Gastroesophageal sphincter (tissue), 4 donors: ENCODE measurements at regions not wholly inside any gene's neighbourhood (a gene's known extent, or its start where the extent isn't known, plus 50 kb on each side); places are given as distances from the start of the nearest gene placed in this dataset.

ENCODE experiments used
- ATAC-seq: fragments of 150-250 bp; one replicate; pipeline ENCODE4 v1.9.1; 2016; ENCODE audit warnings: mild to moderate bottlenecking, moderate library complexity
- H3K27ac ChIP-seq, 4 donors: fragments of 200-600 bp; sonication (generic) in 3 of 4; 1 replicate in 3 of 4; 2 replicates in 1 of 4; pipeline ENCODE4 v1.5.1; 2016 to 2019
- H3K27me3 ChIP-seq: fragments of 200-600 bp; sonication (generic); one replicate; pipeline ENCODE4 v1.5.1; 2019
- H3K36me3 ChIP-seq, 2 donors: fragments of 200-600 bp; sonication (generic); one replicate each; pipeline ENCODE4 v1.5.1; 2019; ENCODE audit warnings: control low read depth in 1 of 2
- H3K4me1 ChIP-seq, 3 donors: fragments of 200-600 bp; sonication (generic); 1 replicate in 2 of 3; 2 replicates in 1 of 3; pipeline ENCODE4 v1.5.1; 2016 to 2019; ENCODE audit warnings: control low read depth in 2 of 3
- H3K4me3 ChIP-seq, 2 donors: fragments of 200-600 bp; sonication (generic); one replicate each; pipeline ENCODE4 v1.5.1; 2019; ENCODE audit warnings: mild to moderate bottlenecking in 1 of 2, moderate library complexity in 1 of 2
- H3K9me3 ChIP-seq, 3 donors: fragments of 200-600 bp; sonication (generic); one replicate each; pipeline ENCODE4 v1.5.1; 2017 to 2019; ENCODE audit warnings: control low read depth in 2 of 3
- EP300 ChIP-seq: sonication (generic); formaldehyde crosslinking; IDR thresholded peaks from one replicate; pipeline ENCODE4 v1.6.1; 2017; ENCODE audit warnings: antibody characterized with exemption, mild to moderate bottlenecking
- POLR2A ChIP-seq, 2 donors: fragments of 450-650 bp; IDR thresholded peaks; one replicate each; pipeline ENCODE4 v1.6.1; 2017; ENCODE audit warnings: antibody characterized with exemption in 2 of 2, mild to moderate bottlenecking in 2 of 2, moderate library complexity in 1 of 2
- POLR2AphosphoS5 ChIP-seq: sonication (generic); formaldehyde crosslinking; IDR thresholded peaks from one replicate; pipeline ENCODE4 v1.6.1; 2017; ENCODE audit warnings: antibody characterized with exemption
- WGBS, 2 donors: methylation state at CpG; one replicate each; pipeline ENCODE4 v1.1.5; 2018; ENCODE audit warnings: low coverage in 1 of 2; 5-methylcytosine and 5-hydroxymethylcytosine counted together
- TF ChIP-seq, protein P1 (sequence below), 4 experiments: fragments of 200-600 bp in 2 of 4; fragments of 450-650 bp in 2 of 4; sonication (generic) in 1 of 4; IDR thresholded peaks; one replicate each; pipeline ENCODE4 v1.5.1; 2017 to 2019; ENCODE audit warnings: antibody characterized with exemption in 4 of 4, mild to moderate bottlenecking in 2 of 4, moderate library complexity in 2 of 4

DNA sequence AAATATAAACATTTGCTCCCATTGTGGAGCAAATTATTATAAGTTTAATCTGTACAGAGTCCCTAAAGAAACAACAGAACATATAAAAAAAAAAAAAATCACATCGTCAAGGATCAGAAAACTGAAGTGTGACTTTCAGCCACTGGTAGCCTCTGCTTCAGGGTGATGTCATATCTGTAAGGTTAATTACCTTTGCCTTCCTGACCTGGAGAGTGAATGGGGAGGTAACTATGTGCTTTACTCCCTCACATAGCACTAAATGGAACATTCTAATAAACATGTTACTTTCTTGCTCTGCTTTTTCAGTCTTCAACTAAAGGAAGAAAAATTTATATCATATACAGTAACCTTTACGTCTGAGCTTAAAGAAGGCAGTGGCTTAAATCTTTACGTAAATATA, 70.3 kb upstream of the TRPM3 start:
- no peak for TF ChIP-seq EP300
- TF ChIP-seq, protein P1, sequence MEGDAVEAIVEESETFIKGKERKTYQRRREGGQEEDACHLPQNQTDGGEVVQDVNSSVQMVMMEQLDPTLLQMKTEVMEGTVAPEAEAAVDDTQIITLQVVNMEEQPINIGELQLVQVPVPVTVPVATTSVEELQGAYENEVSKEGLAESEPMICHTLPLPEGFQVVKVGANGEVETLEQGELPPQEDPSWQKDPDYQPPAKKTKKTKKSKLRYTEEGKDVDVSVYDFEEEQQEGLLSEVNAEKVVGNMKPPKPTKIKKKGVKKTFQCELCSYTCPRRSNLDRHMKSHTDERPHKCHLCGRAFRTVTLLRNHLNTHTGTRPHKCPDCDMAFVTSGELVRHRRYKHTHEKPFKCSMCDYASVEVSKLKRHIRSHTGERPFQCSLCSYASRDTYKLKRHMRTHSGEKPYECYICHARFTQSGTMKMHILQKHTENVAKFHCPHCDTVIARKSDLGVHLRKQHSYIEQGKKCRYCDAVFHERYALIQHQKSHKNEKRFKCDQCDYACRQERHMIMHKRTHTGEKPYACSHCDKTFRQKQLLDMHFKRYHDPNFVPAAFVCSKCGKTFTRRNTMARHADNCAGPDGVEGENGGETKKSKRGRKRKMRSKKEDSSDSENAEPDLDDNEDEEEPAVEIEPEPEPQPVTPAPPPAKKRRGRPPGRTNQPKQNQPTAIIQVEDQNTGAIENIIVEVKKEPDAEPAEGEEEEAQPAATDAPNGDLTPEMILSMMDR (IDR thresholded peaks at IDR 0.05): no peak
- no peak for TF ChIP-seq POLR2A (IDR thresholded peaks at IDR 0.05)
- no peak for TF ChIP-seq POLR2AphosphoS5
- Histone ChIP-seq H3K27ac (no peak overlapping the region), H3K4me1 (no peaks in the 10 kb centered on the region), H3K9me3 (no peaks in the 10 kb centered on the region), H3K4me3 (no peak overlapping the region), H3K27me3 (no peaks in the 10 kb centered on the region), H3K36me3 (no peaks in the 10 kb centered on the region)
- WGBS, 2 donors: 55 to 65% methylated on average over 3 of the region's 3 CpGs
- no peak for ATAC-seq

DNA sequence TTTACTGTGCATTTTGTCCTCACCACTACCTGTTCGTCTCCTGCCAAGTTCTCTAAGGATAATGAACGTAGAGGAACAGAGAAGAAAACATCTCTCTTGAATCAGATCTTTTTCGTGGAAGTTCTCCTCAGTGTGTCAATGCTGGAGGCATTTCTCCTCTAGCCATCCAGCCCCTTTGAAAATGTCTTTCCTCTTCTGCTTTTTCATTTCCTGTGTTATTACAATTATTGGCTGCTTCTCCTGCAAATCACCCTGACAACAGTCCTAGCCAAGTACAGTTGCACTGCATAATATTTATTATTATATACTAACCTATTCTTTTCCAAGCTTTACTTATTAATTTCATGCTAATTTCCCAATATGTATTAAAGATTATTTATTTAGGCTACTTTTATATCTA, 61.8 kb upstream of the TRPM3 start:
- 40 to 45% methylated on average over 3 of the region's 3 CpGs for WGBS, 2 donors
- Histone ChIP-seq H3K9me3 (no peaks in the 10 kb centered on the region), H3K36me3 (no peaks in the 10 kb centered on the region), H3K27ac (no peak overlapping the region), H3K4me1 (no peaks in the 10 kb centered on the region), H3K27me3 (no peaks in the 10 kb centered on the region), H3K4me3 (no peak overlapping the region)
- no peak for ATAC-seq
- TF ChIP-seq POLR2AphosphoS5 (no peak), EP300 (no peak), POLR2A (IDR thresholded peaks at IDR 0.05) (no peak)
- TF ChIP-seq, protein P1 (IDR thresholded peaks at IDR 0.05): no peak

DNA sequence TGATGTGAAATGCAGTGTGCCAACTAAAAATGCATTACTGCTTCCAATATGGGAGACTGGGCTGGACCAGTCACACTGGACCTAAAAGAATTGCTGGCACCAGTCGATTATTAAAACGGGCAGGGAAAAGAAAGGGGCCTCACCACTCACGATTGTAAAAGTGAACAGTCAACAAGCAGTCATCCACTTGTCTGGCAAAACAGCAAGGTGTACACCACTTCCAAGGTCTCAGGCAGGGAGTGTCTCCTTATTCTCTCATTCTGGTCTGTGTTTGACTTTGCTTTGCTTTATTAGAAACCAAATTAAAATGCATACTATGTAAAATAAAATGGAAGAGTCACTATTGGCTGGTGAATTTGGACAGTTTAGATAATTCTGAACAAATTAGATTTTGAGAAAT, 57.8 kb upstream of the TRPM3 start:
- ATAC-seq: no peak
- H3K4me3 ChIP-seq: no peak overlapping the region
- H3K27ac ChIP-seq: no peak overlapping the region
- no peaks in the 10 kb centered on the region for H3K36me3 ChIP-seq
- H3K27me3 ChIP-seq: no peaks in the 10 kb centered on the region
- no peaks in the 10 kb centered on the region for H3K4me1 ChIP-seq
- TF ChIP-seq, protein P1 (IDR thresholded peaks at IDR 0.05): no peak
- TF ChIP-seq POLR2AphosphoS5 (no peak), EP300 (no peak), POLR2A (IDR thresholded peaks at IDR 0.05) (no peak)
- WGBS, 2 donors: 61 to 75% methylated on average over 2 to 3 of the region's 3 CpGs
- no peaks in the 10 kb centered on the region for H3K9me3 ChIP-seq

DNA sequence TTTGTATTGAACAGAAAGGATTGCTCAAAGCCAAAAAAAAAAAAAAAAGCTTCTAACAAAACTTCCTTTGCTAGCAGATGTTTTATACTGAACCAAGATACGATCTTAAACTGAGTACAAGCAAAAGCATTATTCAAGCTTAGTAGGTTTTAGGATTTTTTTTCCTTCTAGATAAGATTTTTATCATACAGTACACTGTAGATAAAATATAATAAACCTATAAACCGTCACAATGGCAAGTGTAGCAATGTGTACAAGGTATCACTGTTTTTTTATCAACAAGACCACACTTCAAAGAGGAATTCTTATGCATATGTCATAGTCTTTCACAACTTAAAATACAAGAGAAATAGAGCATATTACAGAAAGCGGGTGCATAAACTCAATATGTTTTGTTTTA, 56.5 kb upstream of the TRPM3 start:
- no peak for ATAC-seq
- no peaks in the 10 kb centered on the region for H3K36me3 ChIP-seq
- WGBS, 2 donors: 65 to 67% methylated on average over 3 of the region's 3 CpGs
- TF ChIP-seq POLR2AphosphoS5 (no peak), POLR2A (IDR thresholded peaks at IDR 0.05) (no peak), EP300 (no peak)
- TF ChIP-seq, protein P1 (IDR thresholded peaks at IDR 0.05): no peak
- no peak overlapping the region for H3K27ac ChIP-seq
- no peaks in the 10 kb centered on the region for H3K9me3 ChIP-seq
- no peaks in the 10 kb centered on the region for H3K4me1 ChIP-seq
- no peak overlapping the region for H3K4me3 ChIP-seq
- no peaks in the 10 kb centered on the region for H3K27me3 ChIP-seq

DNA sequence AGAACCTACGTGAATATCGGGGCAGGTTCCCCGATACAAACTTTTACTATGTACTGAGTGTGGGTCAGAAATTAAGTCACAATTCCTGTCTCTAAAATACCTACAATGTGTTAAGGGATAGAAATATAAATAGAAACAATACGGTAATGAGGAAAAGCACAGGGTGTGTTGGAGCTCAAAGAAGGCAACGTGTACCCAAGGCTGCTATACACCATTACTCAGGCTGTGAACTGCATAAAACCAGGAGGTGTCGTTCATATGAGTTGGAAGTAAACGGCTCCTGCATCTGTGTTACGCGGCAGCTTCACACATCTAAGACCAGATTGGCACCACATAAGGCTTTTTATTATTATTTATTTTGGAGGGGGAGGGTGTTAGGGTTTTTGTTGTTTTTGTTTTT, 50.1 kb upstream of the TRPM3 start:
- 47 to 76% methylated on average over 6 to 9 of the region's 9 CpGs for WGBS, 2 donors
- Histone ChIP-seq H3K27me3 (no peaks in the 10 kb centered on the region), H3K4me3 (no peak overlapping the region), H3K27ac (no peak overlapping the region), H3K36me3 (no peaks in the 10 kb centered on the region), H3K9me3 (no peaks in the 10 kb centered on the region), H3K4me1 (no peaks in the 10 kb centered on the region)
- TF ChIP-seq, protein P1 (IDR thresholded peaks at IDR 0.05): no peak
- TF ChIP-seq POLR2AphosphoS5 (no peak), EP300 (no peak), POLR2A (IDR thresholded peaks at IDR 0.05) (no peak)
- no peak for ATAC-seq
